Stomach smooth muscle (tissue), 2 donors: ENCODE measurements at regions not wholly inside any gene's neighbourhood (a gene's known extent, or its start where the extent isn't known, plus 50 kb on each side); places are given as distances from the start of the nearest gene placed in this dataset.

Source experiments
- H3K27ac ChIP-seq: one replicate; pipeline ENCODE4 v1.7.0; 2013; ENCODE audit warnings: mild to moderate bottlenecking, low read length, inconsistent platforms
- H3K27me3 ChIP-seq, 2 donors: one replicate each; pipeline ENCODE4 v1.7.0; 2013; ENCODE audit warnings: low read length in 2 of 2; ENCODE audit not compliant: insufficient read depth in 2 of 2, control insufficient read depth in 1 of 2
- H3K36me3 ChIP-seq, 2 donors: one replicate each; pipeline ENCODE4 v1.7.0; 2013; ENCODE audit warnings: low read length in 2 of 2; ENCODE audit not compliant: control insufficient read depth in 2 of 2, insufficient read depth in 2 of 2
- H3K4me1 ChIP-seq: one replicate; pipeline ENCODE4 v1.7.0; 2013; ENCODE audit warnings: low read length; ENCODE audit not compliant: control insufficient read depth, insufficient read depth
- H3K4me3 ChIP-seq, 2 donors: one replicate each; pipeline ENCODE4 v1.7.0; 2013; ENCODE audit warnings: low read length in 2 of 2
- H3K9ac ChIP-seq, 2 donors: one replicate each; pipeline ENCODE4 v1.7.0; 2013; ENCODE audit warnings: low read length in 2 of 2, mild to moderate bottlenecking in 1 of 2
- H3K9me3 ChIP-seq, 2 donors: one replicate each; pipeline ENCODE4 v1.7.0; 2013; ENCODE audit warnings: low read length in 2 of 2; ENCODE audit not compliant: control insufficient read depth in 2 of 2
- donor health status: healthy.
- donor health status: Pancreatic carcinoma.

GRCh38 chr3:124584552-124585391 lies 145.5 kb upstream of the UMPS start:
- peak overlapping the region; percentile 54 to 62 for H3K9ac ChIP-seq
- H3K36me3 ChIP-seq, result no peaks in the 10 kb centered on the region
- peak overlapping the region; percentile 31 for H3K27ac ChIP-seq
- no peaks in the 10 kb centered on the region for H3K9me3 ChIP-seq
- H3K27me3 ChIP-seq, result peaks cover 0 to 3% of the 10 kb centered on the region in 2 donors
- peaks cover 20% of the 10 kb centered on the region for H3K4me1 ChIP-seq
- peak overlapping the region; percentile 72 to 79 for H3K4me3 ChIP-seq

GRCh38 chr3:124586126-124587052 lies 143.9 kb upstream of the UMPS start:
- Histone ChIP-seq H3K36me3 (no peaks in the 10 kb centered on the region), H3K27me3 (peaks cover 0 to 3% of the 10 kb centered on the region in 2 donors), H3K4me1 (peaks cover 20% of the 10 kb centered on the region), H3K4me3 (no peak overlapping the region), H3K9ac (no peak overlapping the region), H3K27ac (no peak overlapping the region), H3K9me3 (no peaks in the 10 kb centered on the region)

- no peaks in the 10 kb centered on the region for H3K9me3 ChIP-seq
- no peaks in the 10 kb centered on the region for H3K36me3 ChIP-seq
- no peak overlapping the region for H3K4me3 ChIP-seq
- H3K9ac ChIP-seq, result no peak overlapping the region
- peaks cover 20% of the 10 kb centered on the region for H3K4me1 ChIP-seq
- H3K27me3 ChIP-seq, result peaks cover 0 to 3% of the 10 kb centered on the region in 2 donors
- H3K27ac ChIP-seq, result no peak overlapping the region
These were observed 143.2 kb upstream of the UMPS start for GRCh38 chr3:124587053-124587408.

- Histone ChIP-seq H3K4me1 (peaks cover 22% of the 10 kb centered on the region), H3K9me3 (no peaks in the 10 kb centered on the region), H3K9ac (no peak overlapping the region), H3K4me3 (no peak overlapping the region), H3K36me3 (no peaks in the 10 kb centered on the region), H3K27me3 (peaks cover 0 to 3% of the 10 kb centered on the region in 2 donors), H3K27ac (no peak overlapping the region)
These were observed 142.2 kb upstream of the UMPS start for GRCh38 chr3:124588036-124588435.

GRCh38 chr3:124588794-124589193 lies 141.5 kb upstream of the UMPS start:
- Histone ChIP-seq H3K27ac (no peak overlapping the region), H3K36me3 (no peaks in the 10 kb centered on the region), H3K4me3 (no peak overlapping the region), H3K9me3 (no peaks in the 10 kb centered on the region), H3K9ac (no peak overlapping the region), H3K4me1 (peaks cover 22% of the 10 kb centered on the region), H3K27me3 (peaks cover 0 to 3% of the 10 kb centered on the region in 2 donors)

GRCh38 chr3:124591699-124592098 lies 138.6 kb upstream of the UMPS start:
- H3K4me3 ChIP-seq, result no peak overlapping the region
- no peaks in the 10 kb centered on the region for H3K36me3 ChIP-seq
- H3K9ac ChIP-seq, result no peak overlapping the region
- no peaks in the 10 kb centered on the region for H3K27me3 ChIP-seq
- H3K4me1 ChIP-seq, result peaks cover 2% of the 10 kb centered on the region
- H3K9me3 ChIP-seq, result no peaks in the 10 kb centered on the region
- H3K27ac ChIP-seq, result no peak overlapping the region

- Histone ChIP-seq H3K27ac (no peak overlapping the region), H3K4me1 (peaks cover 2% of the 10 kb centered on the region), H3K36me3 (no peaks in the 10 kb centered on the region), H3K4me3 (no peak overlapping the region), H3K27me3 (no peaks in the 10 kb centered on the region), H3K9me3 (no peaks in the 10 kb centered on the region), H3K9ac (no peak overlapping the region)
These were observed 137.4 kb upstream of the UMPS start for GRCh38 chr3:124592658-124593441.

- no peak overlapping the region for H3K27ac ChIP-seq
- no peak overlapping the region for H3K4me3 ChIP-seq
- H3K27me3 ChIP-seq, result no peaks in the 10 kb centered on the region
- no peaks in the 10 kb centered on the region for H3K9me3 ChIP-seq
- H3K4me1 ChIP-seq, result peaks cover 5% of the 10 kb centered on the region
- H3K9ac ChIP-seq, result no peak overlapping the region
- H3K36me3 ChIP-seq, result no peaks in the 10 kb centered on the region
These were observed 136.8 kb upstream of the UMPS start for GRCh38 chr3:124593442-124593829.

GRCh38 chr3:124594581-124594980 lies 135.7 kb upstream of the UMPS start:
- no peaks in the 10 kb centered on the region for H3K36me3 ChIP-seq
- no peaks in the 10 kb centered on the region for H3K9me3 ChIP-seq
- no peaks in the 10 kb centered on the region for H3K27me3 ChIP-seq
- no peak overlapping the region for H3K4me3 ChIP-seq
- H3K9ac ChIP-seq, result no peak overlapping the region
- peaks cover 8% of the 10 kb centered on the region for H3K4me1 ChIP-seq
- no peak overlapping the region for H3K27ac ChIP-seq

- H3K4me1 ChIP-seq, result peaks cover 25% of the 10 kb centered on the region
- H3K36me3 ChIP-seq, result no peaks in the 10 kb centered on the region
- H3K9me3 ChIP-seq, result no peaks in the 10 kb centered on the region
- no peak overlapping the region for H3K4me3 ChIP-seq
- no peak overlapping the region for H3K9ac ChIP-seq
- no peak overlapping the region for H3K27ac ChIP-seq
- H3K27me3 ChIP-seq, result no peaks in the 10 kb centered on the region
These were observed 133.0 kb upstream of the UMPS start for GRCh38 chr3:124597273-124597672.
